LNCAP (cell line): ENCODE measurements at regions not wholly inside any gene's neighbourhood (a gene's known extent, or its start where the extent isn't known, plus 50 kb on each side); places are given as distances from the start of the nearest gene placed in this dataset.

Experiments
- CTCF ChIP-seq: fragments of 450-650 bp; IDR thresholded peaks from 2 replicates; pipeline ENCODE4 v1.5.1; 2017; ENCODE audit warnings: mild to moderate bottlenecking

- TF ChIP-seq CTCF: no peak
Measured at GRCh38 chr2:114231921-114232320, 210.5 kb upstream of the DPP10 start.

- no peak for TF ChIP-seq CTCF
Measured at GRCh38 chr2:114237331-114237730, 205.1 kb upstream of the DPP10 start.

GRCh38 chr2:114238910-114239559, 203.4 kb upstream of the DPP10 start:
- no peak for TF ChIP-seq CTCF

GRCh38 chr2:114248648-114249047, 193.8 kb upstream of the DPP10 start:
- no peak for TF ChIP-seq CTCF

DNA sequence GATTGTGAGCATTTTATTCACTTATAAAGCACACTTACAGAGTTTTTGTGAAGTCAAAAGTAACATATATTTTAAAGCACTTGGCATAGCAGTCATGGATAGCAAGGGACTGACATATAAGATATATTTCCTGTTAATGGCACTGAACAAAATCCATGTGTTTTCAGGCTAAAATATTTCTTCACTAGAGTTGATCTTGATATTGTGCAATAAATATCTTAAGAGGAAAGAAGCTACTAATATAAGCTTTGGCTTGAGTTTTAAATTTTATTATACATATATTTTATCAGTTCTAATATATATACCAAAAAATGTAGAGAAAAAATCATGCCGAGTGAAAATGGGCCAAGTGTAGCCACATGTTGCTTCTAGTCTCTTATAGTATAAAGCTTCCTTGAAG, 189.7 kb upstream of the DPP10 start:
- TF ChIP-seq CTCF: no peak

DNA sequence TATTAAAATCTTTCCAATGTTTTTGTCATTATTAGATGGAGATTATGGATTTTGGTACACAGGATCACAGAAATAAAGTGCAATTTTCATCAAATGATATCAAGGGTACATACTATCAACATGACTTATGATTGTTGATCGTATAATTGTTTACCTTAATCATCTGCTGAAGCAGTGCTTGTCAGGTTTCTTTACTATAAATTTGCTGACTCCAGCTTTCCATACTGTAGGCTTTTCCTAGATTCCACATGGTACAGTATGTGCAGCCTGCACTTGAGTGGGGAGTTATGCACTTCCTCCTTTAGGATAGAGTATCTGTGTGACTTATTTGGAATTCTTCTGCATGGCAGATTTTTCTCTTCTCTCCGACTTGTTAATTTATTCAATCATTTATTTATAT, 187.6 kb upstream of the DPP10 start:
- TF ChIP-seq CTCF: no peak

- no peak for TF ChIP-seq CTCF
Measured at GRCh38 chr2:114259389-114259788, 183.1 kb upstream of the DPP10 start.

DNA sequence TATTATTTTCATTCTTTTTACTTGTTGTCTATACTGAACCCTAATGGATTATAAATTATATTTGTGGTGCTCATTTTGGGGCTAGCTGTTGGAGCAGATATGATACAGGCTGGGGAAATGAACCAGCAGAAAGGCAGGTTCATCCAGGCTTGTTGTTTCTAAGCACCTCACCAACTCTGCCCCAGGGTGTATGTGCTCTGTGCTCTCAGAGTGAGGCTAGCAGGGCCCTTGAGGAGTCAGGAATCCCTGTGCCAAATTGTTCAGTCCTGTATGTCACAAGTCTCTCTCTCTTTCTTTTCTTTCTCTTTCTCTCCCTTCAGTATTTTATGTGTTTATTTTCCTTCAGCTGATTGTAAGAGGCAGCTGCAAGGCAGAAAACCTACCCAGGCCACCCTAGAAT, 181.1 kb upstream of the DPP10 start:
- no peak for TF ChIP-seq CTCF
